ENCODE measurements at regions not wholly inside any gene's neighbourhood (a gene's known extent, or its start where the extent isn't known, plus 50 kb on each side); places are given as distances from the start of the nearest gene placed in this dataset.

- TF ChIP-seq, protein P1, sequence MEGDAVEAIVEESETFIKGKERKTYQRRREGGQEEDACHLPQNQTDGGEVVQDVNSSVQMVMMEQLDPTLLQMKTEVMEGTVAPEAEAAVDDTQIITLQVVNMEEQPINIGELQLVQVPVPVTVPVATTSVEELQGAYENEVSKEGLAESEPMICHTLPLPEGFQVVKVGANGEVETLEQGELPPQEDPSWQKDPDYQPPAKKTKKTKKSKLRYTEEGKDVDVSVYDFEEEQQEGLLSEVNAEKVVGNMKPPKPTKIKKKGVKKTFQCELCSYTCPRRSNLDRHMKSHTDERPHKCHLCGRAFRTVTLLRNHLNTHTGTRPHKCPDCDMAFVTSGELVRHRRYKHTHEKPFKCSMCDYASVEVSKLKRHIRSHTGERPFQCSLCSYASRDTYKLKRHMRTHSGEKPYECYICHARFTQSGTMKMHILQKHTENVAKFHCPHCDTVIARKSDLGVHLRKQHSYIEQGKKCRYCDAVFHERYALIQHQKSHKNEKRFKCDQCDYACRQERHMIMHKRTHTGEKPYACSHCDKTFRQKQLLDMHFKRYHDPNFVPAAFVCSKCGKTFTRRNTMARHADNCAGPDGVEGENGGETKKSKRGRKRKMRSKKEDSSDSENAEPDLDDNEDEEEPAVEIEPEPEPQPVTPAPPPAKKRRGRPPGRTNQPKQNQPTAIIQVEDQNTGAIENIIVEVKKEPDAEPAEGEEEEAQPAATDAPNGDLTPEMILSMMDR (IDR thresholded peaks at IDR 0.05) = no peak
- no peak for TF ChIP-seq POLR2A (IDR thresholded peaks at IDR 0.05)
Measured at GRCh38 chr17:45690625-45691275, 93.4 kb upstream of the CRHR1 start.
